LNCAP (cell line): ENCODE measurements at regions not wholly inside any gene's neighbourhood (a gene's known extent, or its start where the extent isn't known, plus 50 kb on each side); places are given as distances from the start of the nearest gene placed in this dataset.

ENCODE experiments used
- TF ChIP-seq, protein P1 (sequence below): fragments of 450-650 bp; IDR thresholded peaks from 2 replicates; pipeline ENCODE4 v1.5.1; 2017; ENCODE audit warnings: mild to moderate bottlenecking

GRCh38 chr1:78255383-78255782 is 209.6 kb downstream of the GIPC2 start:
- TF ChIP-seq, protein P1, sequence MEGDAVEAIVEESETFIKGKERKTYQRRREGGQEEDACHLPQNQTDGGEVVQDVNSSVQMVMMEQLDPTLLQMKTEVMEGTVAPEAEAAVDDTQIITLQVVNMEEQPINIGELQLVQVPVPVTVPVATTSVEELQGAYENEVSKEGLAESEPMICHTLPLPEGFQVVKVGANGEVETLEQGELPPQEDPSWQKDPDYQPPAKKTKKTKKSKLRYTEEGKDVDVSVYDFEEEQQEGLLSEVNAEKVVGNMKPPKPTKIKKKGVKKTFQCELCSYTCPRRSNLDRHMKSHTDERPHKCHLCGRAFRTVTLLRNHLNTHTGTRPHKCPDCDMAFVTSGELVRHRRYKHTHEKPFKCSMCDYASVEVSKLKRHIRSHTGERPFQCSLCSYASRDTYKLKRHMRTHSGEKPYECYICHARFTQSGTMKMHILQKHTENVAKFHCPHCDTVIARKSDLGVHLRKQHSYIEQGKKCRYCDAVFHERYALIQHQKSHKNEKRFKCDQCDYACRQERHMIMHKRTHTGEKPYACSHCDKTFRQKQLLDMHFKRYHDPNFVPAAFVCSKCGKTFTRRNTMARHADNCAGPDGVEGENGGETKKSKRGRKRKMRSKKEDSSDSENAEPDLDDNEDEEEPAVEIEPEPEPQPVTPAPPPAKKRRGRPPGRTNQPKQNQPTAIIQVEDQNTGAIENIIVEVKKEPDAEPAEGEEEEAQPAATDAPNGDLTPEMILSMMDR, result no peak

- TF ChIP-seq, protein P1, result no peak
Measured at GRCh38 chr1:78255846-78256245, 210.1 kb downstream of the GIPC2 start.

GRCh38 chr1:78263459-78263858 is 217.7 kb downstream of the GIPC2 start:
- TF ChIP-seq, protein P1, result no peak

DNA sequence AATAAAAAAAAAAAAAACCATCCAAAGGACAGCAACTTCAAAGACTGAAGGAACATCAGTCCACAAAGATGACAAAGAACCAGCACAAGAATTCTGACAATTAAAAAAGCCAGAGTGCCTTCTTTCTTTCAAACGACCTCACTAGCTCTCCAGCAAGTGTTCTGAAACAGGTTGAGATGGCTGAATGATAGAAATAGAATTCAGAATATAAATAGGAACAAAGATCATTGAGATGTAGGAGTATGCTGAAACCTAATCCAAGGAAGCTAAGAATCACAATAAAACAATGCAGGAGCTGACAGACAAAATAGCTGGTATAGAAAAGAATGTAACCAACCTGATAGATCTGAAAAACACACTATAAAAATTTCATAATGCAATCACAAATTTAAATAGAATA is 218.2 kb downstream of the GIPC2 start:
- TF ChIP-seq, protein P1, result no peak

DNA sequence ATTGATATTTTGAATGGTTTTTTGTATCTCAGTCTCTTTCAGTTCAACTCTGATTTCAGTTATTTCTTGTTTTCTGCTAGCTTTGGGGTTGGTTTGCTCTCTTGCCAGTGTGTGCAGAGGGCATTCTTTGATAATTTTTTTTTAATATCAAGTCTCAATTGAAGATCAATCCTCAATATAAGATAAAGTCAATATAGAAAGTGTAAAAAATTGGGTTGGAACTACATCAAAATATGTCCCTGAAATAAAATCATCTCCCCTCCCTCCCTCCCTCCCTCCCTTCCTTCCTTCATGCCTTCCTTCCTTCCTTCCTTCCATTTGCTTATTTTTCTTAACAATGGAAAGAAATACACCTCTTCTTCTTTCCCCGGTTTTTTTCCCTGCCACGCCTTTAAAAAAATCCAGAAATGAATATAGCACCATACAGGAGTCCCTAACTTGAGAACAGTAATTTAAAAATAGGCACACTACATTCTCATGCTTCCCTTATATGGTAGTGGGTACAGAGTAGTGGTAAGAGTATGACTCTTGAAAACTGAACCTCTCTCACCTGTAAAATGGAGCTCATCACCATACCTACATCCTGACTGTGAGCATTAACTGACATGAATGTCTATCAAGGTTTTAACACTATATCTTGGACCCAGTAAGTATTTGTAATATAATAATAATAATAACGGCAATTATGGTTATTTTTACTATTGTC is 221.9 kb downstream of the GIPC2 start:
- TF ChIP-seq, protein P1, result no peak

DNA sequence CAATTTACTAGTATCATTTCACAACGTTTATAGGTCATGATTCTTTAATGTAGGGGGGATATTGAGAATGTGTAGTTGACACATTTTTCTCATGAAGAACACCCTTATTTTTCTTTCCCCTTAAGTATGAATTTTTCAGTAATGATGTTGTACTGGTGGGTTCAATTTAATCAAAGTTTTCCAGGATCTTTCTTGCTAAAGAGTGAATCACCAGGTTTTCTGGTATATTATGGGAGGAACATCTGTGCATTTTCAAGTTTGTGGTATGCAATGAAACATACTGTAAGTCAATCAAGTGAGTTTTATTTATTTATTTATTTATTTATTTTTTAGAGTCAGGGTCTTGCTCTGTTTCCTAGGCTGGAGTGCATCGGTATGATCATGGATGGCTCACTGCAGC is 221.2 kb upstream of the PTGFR start:
- TF ChIP-seq, protein P1, result no peak

- TF ChIP-seq, protein P1, result no peak
Measured at GRCh38 chr1:78274814-78275213, 216.0 kb upstream of the PTGFR start.

- TF ChIP-seq, protein P1, result no peak
Measured at GRCh38 chr1:78275456-78275855, 215.3 kb upstream of the PTGFR start.
